GM23338 (cell line): ENCODE measurements at regions not wholly inside any gene's neighbourhood (a gene's known extent, or its start where the extent isn't known, plus 50 kb on each side); places are given as distances from the start of the nearest gene placed in this dataset.

Experiments used
- ATAC-seq: fragments of 200-7000 bp; cut with Tn5 transposase; 3 replicates; pipeline ENCODE4 v1.9.1; 2020
- DNase-seq: peaks from one replicate; pipeline ENCODE4 v3.0.0-alpha.2; 2015; ENCODE audit warnings: low spot score
- H2AFZ ChIP-seq: fragments of 200-600 bp; sonication (generic); 2 replicates; pipeline ENCODE4 v1.8.0; 2016; ENCODE audit warnings: antibody characterized with exemption, mild to moderate bottlenecking, moderate library complexity
- H3F3A ChIP-seq: fragments of 200-600 bp; sonication (generic); replicated peaks from 2 replicates; pipeline ENCODE4 v1.8.0; 2017; ENCODE audit warnings: antibody characterized with exemption, mixed run types, low read depth
- H3K27ac ChIP-seq: fragments of 200-600 bp; sonication (generic); 2 replicates; pipeline ENCODE4 v1.6.1; 2016; ENCODE audit warnings: low read depth
- H3K27me3 ChIP-seq: fragments of 200-600 bp; sonication (generic); 2 replicates; pipeline ENCODE4 v1.8.0; 2016; ENCODE audit warnings: mild to moderate bottlenecking, mixed run types, moderate library complexity; ENCODE audit not compliant: insufficient read depth
- H3K36me3 ChIP-seq: fragments of 200-600 bp; sonication (generic); 2 replicates; pipeline ENCODE4 v1.8.0; 2016; ENCODE audit warnings: mild to moderate bottlenecking; ENCODE audit not compliant: insufficient read depth
- H3K4me1 ChIP-seq: fragments of 200-600 bp; sonication (generic); 2 replicates; pipeline ENCODE4 v1.8.0; 2016; ENCODE audit warnings: mild to moderate bottlenecking, moderate library complexity; ENCODE audit not compliant: insufficient read depth
- H3K4me2 ChIP-seq: fragments of 200-600 bp; sonication (generic); 2 replicates; pipeline ENCODE4 v1.7.1; 2017; ENCODE audit warnings: mixed run types
- H3K4me3 ChIP-seq: fragments of 200-600 bp; sonication (generic); 2 replicates; pipeline ENCODE4 v1.6.1; 2016; ENCODE audit warnings: mixed run types
- H3K79me2 ChIP-seq: fragments of 200-600 bp; sonication (generic); replicated peaks from 2 replicates; pipeline ENCODE4 v1.8.0; 2017; ENCODE audit warnings: mild to moderate bottlenecking; ENCODE audit not compliant: insufficient read depth
- H3K9me2 ChIP-seq: fragments of 200-600 bp; sonication (generic); 2 replicates; pipeline ENCODE4 v1.8.0; 2017; ENCODE audit not compliant: insufficient read depth
- H4K20me1 ChIP-seq: fragments of 200-600 bp; sonication (generic); replicated peaks from 2 replicates; pipeline ENCODE4 v1.8.0; 2017; ENCODE audit warnings: mild to moderate bottlenecking; ENCODE audit not compliant: insufficient read depth
- H3K27ac Mint-ChIP-seq: 2 replicates; pipeline ENCODE4 v1.8.0; 2020; ENCODE audit warnings: inconsistent platforms, mild to moderate bottlenecking, moderate library complexity, mixed read lengths
- H3K27me3 Mint-ChIP-seq: 3 replicates; pipeline ENCODE4 v1.8.0; 2022; ENCODE audit warnings: low read depth, mild to moderate bottlenecking, moderate library complexity, mixed read lengths, inconsistent platforms; ENCODE audit not compliant: insufficient read depth, poor library complexity
- H3K36me3 Mint-ChIP-seq: 3 replicates; pipeline ENCODE4 v1.8.0; 2021; ENCODE audit warnings: low read depth, mild to moderate bottlenecking, inconsistent platforms, moderate library complexity, mixed read lengths
- H3K4me1 Mint-ChIP-seq: 3 replicates; pipeline ENCODE4 v1.8.0; 2020; ENCODE audit warnings: mild to moderate bottlenecking, inconsistent platforms, mixed read lengths
- H3K4me3 Mint-ChIP-seq: 3 replicates; pipeline ENCODE4 v1.8.0; 2021; ENCODE audit warnings: moderate library complexity, mild to moderate bottlenecking, inconsistent platforms, mixed read lengths
- H3K9me3 Mint-ChIP-seq: 3 replicates; pipeline ENCODE4 v1.8.0; 2020; ENCODE audit warnings: moderate library complexity, mild to moderate bottlenecking, inconsistent platforms, mixed read lengths
- CREB1 ChIP-seq: fragments of 250-450 bp; sonication (Bioruptor Pico); IDR thresholded peaks from 2 replicates; pipeline ENCODE4 v1.5.0; 2020; ENCODE audit warnings: low read depth, mild to moderate bottlenecking, moderate library complexity
- CTCF ChIP-seq, 2 experiments: fragments of 200-600 bp in 1 of 2; sonication (generic) in 1 of 2; conservative IDR thresholded peaks; 2 replicates each; pipeline versions ENCODE4 v1.5.1 to v1.6.1; 2016 to 2017; ENCODE audit warnings: antibody characterized with exemption in 2 of 2, low read depth in 2 of 2, mild to moderate bottlenecking in 2 of 2, moderate library complexity in 1 of 2
- ETS1 ChIP-seq: IDR thresholded peaks from 2 replicates; pipeline ENCODE4 v1.6.1; 2016; ENCODE audit warnings: antibody characterized with exemption
- EZH2phosphoT487 ChIP-seq: fragments of 200-600 bp; sonication (generic); IDR thresholded peaks from one replicate; pipeline ENCODE4 v1.8.1; 2018; ENCODE audit warnings: antibody characterized with exemption; ENCODE audit not compliant: unreplicated experiment
- JUNB ChIP-seq: IDR thresholded peaks from one replicate; pipeline ENCODE4 v1.6.1; 2016; ENCODE audit warnings: antibody characterized with exemption; ENCODE audit not compliant: unreplicated experiment
- NANOG ChIP-seq: IDR thresholded peaks from 2 replicates; pipeline ENCODE4 v1.6.1; 2016; ENCODE audit warnings: antibody characterized with exemption, borderline replicate concordance
- REST ChIP-seq: IDR thresholded peaks from one replicate; pipeline ENCODE4 v1.6.1; 2018; ENCODE audit warnings: antibody characterized with exemption; ENCODE audit not compliant: unreplicated experiment
- STAT1 ChIP-seq: IDR thresholded peaks from one replicate; pipeline ENCODE4 v1.6.1; 2016; ENCODE audit warnings: antibody characterized with exemption; ENCODE audit not compliant: unreplicated experiment
- ZNF114 ChIP-seq: fragments of 250-450 bp; sonication (Bioruptor Pico); IDR thresholded peaks from 2 replicates; pipeline ENCODE4 v1.5.0; 2020; ENCODE audit warnings: mild to moderate bottlenecking, moderate library complexity
- ZNF331 ChIP-seq: fragments of 250-450 bp; sonication (Bioruptor Pico); IDR thresholded peaks from 2 replicates; pipeline ENCODE4 v1.5.0; 2020; ENCODE audit warnings: low read depth, mild to moderate bottlenecking, moderate library complexity
- ZNF462 ChIP-seq: fragments of 250-450 bp; sonication (Bioruptor Pico); IDR thresholded peaks from 2 replicates; pipeline ENCODE4 v1.5.0; 2020; ENCODE audit warnings: mild to moderate bottlenecking, moderate library complexity

- no peak for TF ChIP-seq ZNF462 (CRISPR knock-in tag)
- TF ChIP-seq EZH2phosphoT487: no peak
- no peak for TF ChIP-seq NANOG
- TF ChIP-seq JUNB: no peak
- TF ChIP-seq CTCF (conservative IDR thresholded peaks at IDR 0.05; ENCODE audit: low read depth in 2 of 2): no peak
Observed at GRCh38 chr18:56191334-56191733, 447.1 kb downstream of the TXNL1 start (continued).

GRCh38 chr18:56189615-56190014 lies 448.8 kb downstream of the TXNL1 start:
- no peak overlapping the region for H3K27ac Mint-ChIP-seq
- H3K36me3 Mint-ChIP-seq: no peaks in the 10 kb centered on the region
- no peaks in the 10 kb centered on the region for H3K27me3 Mint-ChIP-seq
- no peaks in the 10 kb centered on the region for H3K9me3 Mint-ChIP-seq
- Histone ChIP-seq H3K4me3 (no peak overlapping the region), H3K4me1 (no peaks in the 10 kb centered on the region), H3K4me2 (no peak overlapping the region), H3F3A (no peaks in the 10 kb centered on the region), H3K9me2 (peaks cover 2% of the 10 kb centered on the region; the same call in 1 of the 2 replicates), H3K79me2 (no peaks in the 10 kb centered on the region), H3K36me3 (no peaks in the 10 kb centered on the region), H4K20me1 (no peaks in the 10 kb centered on the region), H2AFZ (no peak overlapping the region), H3K27me3 (no peaks in the 10 kb centered on the region), H3K27ac (no peak overlapping the region)
- DNase-seq (no peak), ATAC-seq (no peak)
- H3K4me3 Mint-ChIP-seq: no peak overlapping the region
- no peaks in the 10 kb centered on the region; the same call in 2 of the 3 replicates for H3K4me1 Mint-ChIP-seq
- TF ChIP-seq ETS1 (no peak), JUNB (no peak), ZNF114 (no peak), STAT1 (no peak), CREB1 (CRISPR knock-in tag) (no peak), ZNF331 (CRISPR knock-in tag) (no peak), REST (no peak)
